Sciatic nerve (tissue), 2 donors: ENCODE measurements at regions not wholly inside any gene's neighbourhood (a gene's known extent, or its start where the extent isn't known, plus 50 kb on each side); places are given as distances from the start of the nearest gene placed in this dataset.
A peak's percentile ranks its signal among the peaks of the same experiment; 100 is the strongest.
"Not testable (repeated sequence)": the region's sequence is repeated elsewhere in the genome, so short reads cannot be mapped to it uniquely, and the experiment has no call there.

ENCODE experiments used
- ATAC-seq: fragments of 200-7000 bp; cut with Tn5 transposase; one replicate; pipeline ENCODE4 v1.9.1; 2020; ENCODE audit warnings: mild to moderate bottlenecking, moderate library complexity
- DNase-seq: peaks from one replicate; pipeline ENCODE4 v3.0.0-alpha.2; 2020; ENCODE audit warnings: low spot score
- intact Hi-C: fragments of 100-400 bp; cut with DNase I; formaldehyde crosslinking; loops from one replicate; pipeline ENCODE4 v1.14.2; 2022
- donor health status: DM: no; HTN: no; CAD: no.
- donor health status: DM: no; HTN: no; CAD: no.

GRCh38 chr3:21055015-21055414, 696.0 kb downstream of the ZNF385D start:
- peak; percentile 38 for ATAC-seq
- intact Hi-C loops: no loop called here
- no peak for DNase-seq

- no peak for ATAC-seq
- intact Hi-C loops: no loop called here
Observed at GRCh38 chr3:21054064-21054463, 696.9 kb downstream of the ZNF385D start.

GRCh38 chr3:21049334-21050062, 701.5 kb downstream of the ZNF385D start:
- intact Hi-C loops: no loop called here
- no peak for DNase-seq
- no peak for ATAC-seq

More at GRCh38 chr3:21054064-21054463, 696.9 kb downstream of the ZNF385D start:
- DNase-seq: no peak

- ATAC-seq: no peak
- no peak for DNase-seq
- intact Hi-C loops: no loop called here
Observed at GRCh38 chr3:21043139-21043538, 707.9 kb downstream of the ZNF385D start.

GRCh38 chr3:21042184-21042583, 708.8 kb downstream of the ZNF385D start:
- no peak for DNase-seq

GRCh38 chr3:21041621-21042020, 709.4 kb downstream of the ZNF385D start:
- DNase-seq (no peak), ATAC-seq (no peak)
- intact Hi-C loops: no loop called here

More at GRCh38 chr3:21042184-21042583, 708.8 kb downstream of the ZNF385D start:
- no peak for ATAC-seq
- intact Hi-C loops: no loop called here

- intact Hi-C loops: no loop called here
- DNase-seq (no peak), ATAC-seq (no peak)
Observed at GRCh38 chr3:21036888-21037287, 714.1 kb downstream of the ZNF385D start.

GRCh38 chr3:21028412-21028811, 722.6 kb downstream of the ZNF385D start:
- intact Hi-C loops: no loop called here
- no peak for ATAC-seq

GRCh38 chr3:21024563-21024962, 726.4 kb downstream of the ZNF385D start:
- ATAC-seq: no peak
- intact Hi-C loops: no loop called here
- no peak for DNase-seq

More at GRCh38 chr3:21028412-21028811, 722.6 kb downstream of the ZNF385D start:
- DNase-seq: no peak

GRCh38 chr3:21020681-21021080, 730.3 kb downstream of the ZNF385D start:
- no peak for DNase-seq
- intact Hi-C loops: no loop called here

GRCh38 chr3:21020043-21020442, 731.0 kb downstream of the ZNF385D start:
- ATAC-seq: no peak
- intact Hi-C loops: no loop called here
- no peak for DNase-seq

More at GRCh38 chr3:21020681-21021080, 730.3 kb downstream of the ZNF385D start:
- ATAC-seq: no peak

GRCh38 chr3:21017115-21017852, 733.7 kb downstream of the ZNF385D start:
- intact Hi-C loops: no loop called here
- DNase-seq: no peak
- no peak for ATAC-seq

GRCh38 chr3:21013566-21013965, 737.4 kb downstream of the ZNF385D start:
- DNase-seq (no peak), ATAC-seq (no peak)
- intact Hi-C loops: no loop called here

GRCh38 chr3:20999661-21000060, 751.3 kb downstream of the ZNF385D start:
- ATAC-seq (no peak), DNase-seq (no peak)
- intact Hi-C loops: no loop called here

GRCh38 chr3:20997183-20997582, 753.8 kb downstream of the ZNF385D start:
- no peak for ATAC-seq
- intact Hi-C loops: no loop called here
- no peak for DNase-seq

- DNase-seq (no peak), ATAC-seq (no peak)
- intact Hi-C loops: no loop called here
Observed at GRCh38 chr3:20990896-20991295, 760.1 kb downstream of the ZNF385D start.

- DNase-seq, ATAC-seq, intact Hi-C loops: not testable (repeated sequence)
Observed at GRCh38 chr3:20989653-20990052, 761.4 kb downstream of the ZNF385D start.

- ATAC-seq: no peak
- no peak for DNase-seq
- intact Hi-C loops: no loop called here
Observed at GRCh38 chr3:20984594-20985205, 766.3 kb downstream of the ZNF385D start.

GRCh38 chr3:20975188-20975651, 775.8 kb downstream of the ZNF385D start:
- intact Hi-C loops: no loop called here
- ATAC-seq (peak; percentile 58), DNase-seq (no peak)

GRCh38 chr3:20974396-20974795, 776.6 kb downstream of the ZNF385D start:
- ATAC-seq (peak; percentile 22), DNase-seq (no peak)
- intact Hi-C loops: no loop called here
